ENCODE measurements at regions not wholly inside any gene's neighbourhood (a gene's known extent, or its start where the extent isn't known, plus 50 kb on each side); places are given as distances from the start of the nearest gene placed in this dataset.
"Not testable (repeated sequence)": the region's sequence is repeated elsewhere in the genome, so short reads cannot be mapped to it uniquely, and the experiment has no call there.

DNA sequence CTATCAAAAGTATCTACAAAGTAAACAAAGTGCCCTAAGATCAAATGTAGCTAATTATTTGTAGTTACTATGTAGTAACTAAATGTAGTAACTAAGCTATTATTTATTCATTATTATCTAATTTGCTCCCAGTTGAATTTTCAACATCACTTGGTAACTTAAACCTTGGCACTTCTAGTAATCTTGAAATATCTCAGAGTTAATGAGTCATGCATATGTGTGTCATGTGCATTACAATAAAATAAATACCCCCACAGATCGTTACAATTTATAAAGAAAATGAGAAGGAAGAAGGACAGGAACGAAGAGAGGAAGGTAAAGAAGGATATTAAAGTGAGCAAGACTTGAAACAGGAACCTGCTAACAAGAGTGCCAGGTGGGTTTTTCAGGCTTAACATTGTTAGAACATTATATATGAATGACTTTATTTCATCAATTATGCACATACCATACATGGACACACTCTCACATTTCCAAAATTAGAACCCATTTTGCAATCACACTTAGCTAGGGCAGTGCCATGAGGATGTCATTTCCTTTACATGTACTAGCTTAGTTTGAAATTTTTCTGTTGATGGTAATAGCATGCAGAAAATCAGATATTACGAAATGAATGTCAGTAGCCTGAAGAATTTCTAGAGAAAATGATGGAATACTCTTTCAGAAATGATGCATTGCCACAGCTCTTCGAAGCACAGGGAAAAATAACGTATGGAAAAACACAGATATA is 1670.4 kb upstream of the AGA start:
- DNase-seq (ENCODE audit: low spot score): no peak

DNA sequence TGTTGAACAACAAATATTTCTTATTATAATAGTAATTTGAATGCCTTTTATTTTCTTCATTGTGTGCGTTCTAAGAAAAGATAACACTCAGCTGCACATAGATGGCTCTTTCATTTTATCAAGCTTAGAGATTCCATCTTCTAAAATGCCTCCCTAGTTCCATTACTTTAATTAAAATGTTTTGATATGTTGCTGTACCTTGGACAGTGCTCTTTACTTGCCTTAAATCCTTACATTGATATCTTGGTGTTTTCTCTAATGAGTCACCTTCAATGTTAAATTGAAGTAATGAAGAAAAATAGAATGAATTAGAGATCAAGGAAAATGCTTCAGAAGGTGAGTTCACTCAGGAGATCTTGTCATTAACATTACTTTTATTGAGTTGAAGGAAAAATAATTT is 1672.4 kb upstream of the AGA start:
- no peak for DNase-seq (ENCODE audit: low spot score)

DNA sequence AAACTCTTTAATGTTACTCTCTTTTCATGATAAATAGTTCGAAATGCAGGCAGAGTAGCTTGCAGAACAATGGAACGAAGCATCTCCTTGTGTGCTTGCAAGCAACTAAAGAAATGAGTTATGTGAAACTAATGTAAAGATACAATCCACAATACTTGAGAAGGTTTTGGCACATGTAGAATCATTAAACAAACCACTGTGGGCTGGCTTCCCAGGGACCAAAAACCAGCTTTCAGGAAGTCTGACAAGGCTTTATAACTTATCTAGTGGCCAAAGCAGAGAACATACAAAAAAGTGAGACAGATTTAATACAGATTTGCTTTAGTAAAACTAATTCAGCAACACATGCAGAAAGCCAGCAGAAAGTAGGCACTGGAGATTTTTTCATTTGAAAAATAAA is 1673.8 kb upstream of the AGA start:
- no peak for DNase-seq (ENCODE audit: low spot score)

DNA sequence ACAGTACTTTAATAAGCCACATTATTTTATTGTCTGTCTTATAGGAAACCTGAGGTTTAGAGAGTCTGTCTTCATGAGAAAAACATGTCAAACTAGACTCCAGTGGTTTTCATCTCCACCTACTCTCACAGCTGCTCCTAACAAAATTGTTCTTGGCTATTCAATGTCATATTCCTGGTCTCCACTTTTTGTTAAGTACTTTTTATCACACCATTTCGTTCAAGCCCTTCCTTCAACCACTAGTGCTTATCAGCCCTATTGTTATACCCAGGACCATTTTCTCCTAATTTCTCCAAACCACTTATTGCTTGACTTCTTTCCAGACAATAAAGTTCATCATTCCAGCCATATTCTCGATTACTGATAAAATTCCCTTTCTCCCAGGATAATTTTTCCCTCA is 1674.3 kb upstream of the AGA start:
- DNase-seq (ENCODE audit: low spot score): no peak

DNA sequence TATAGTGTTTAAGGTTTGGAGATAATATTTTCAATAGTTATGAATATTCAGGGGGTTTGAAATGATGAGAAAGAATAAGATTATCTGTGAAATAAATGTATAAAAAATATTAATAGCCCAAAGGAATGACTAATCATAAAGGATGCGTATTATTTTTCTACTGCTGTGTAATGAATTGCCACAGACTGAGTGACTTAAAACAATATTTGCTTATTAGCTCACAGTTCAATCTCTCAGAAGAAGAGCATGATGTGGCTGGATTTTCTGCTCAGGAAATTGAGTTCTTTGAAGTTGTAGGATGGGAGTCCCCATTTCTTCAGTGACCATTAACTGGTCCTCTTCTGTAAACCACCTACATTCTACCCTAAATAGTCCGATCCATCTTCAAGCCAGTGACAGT is 1680.8 kb upstream of the AGA start:
- no peak for DNase-seq (ENCODE audit: low spot score)

DNA sequence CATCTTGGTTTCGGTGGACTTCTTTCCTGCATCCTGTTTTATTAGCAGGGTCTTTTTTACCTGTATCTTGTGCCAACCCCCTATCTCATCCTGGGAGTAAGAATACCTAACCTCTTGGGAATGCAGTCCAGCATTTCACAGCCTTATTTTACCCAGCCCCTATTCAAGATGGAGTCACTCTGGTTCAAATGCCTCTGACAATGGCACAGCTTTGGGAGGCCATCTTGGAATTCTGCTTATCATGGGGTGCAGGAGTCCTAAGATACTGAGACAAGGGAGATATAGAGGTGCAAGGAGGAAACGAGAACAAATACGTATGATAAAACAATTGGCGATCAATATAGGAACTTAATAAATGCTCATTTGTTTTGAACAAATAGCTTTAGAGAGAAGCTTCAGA is 1682.2 kb upstream of the AGA start:
- no peak for DNase-seq (ENCODE audit: low spot score)

DNA sequence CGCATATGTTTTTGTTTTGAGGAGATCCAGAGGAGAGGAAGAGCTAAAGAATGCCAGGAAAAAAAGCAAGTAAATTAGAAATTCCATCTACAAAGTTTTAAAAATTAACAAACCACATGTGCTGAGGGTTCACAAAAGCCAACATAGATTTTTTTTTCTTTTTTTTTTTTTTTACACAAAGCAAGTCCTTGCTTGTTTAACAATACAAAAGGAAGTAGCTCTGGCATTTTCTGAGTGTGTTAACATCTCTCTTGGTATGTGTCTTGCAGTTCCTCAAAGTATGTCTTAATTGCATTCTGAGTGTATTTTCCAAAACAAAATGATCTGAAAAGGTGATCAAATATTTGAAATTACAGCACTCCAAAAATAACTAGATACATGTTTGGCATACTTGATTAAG is 1682.7 kb upstream of the AGA start:
- no peak for DNase-seq (ENCODE audit: low spot score)

DNA sequence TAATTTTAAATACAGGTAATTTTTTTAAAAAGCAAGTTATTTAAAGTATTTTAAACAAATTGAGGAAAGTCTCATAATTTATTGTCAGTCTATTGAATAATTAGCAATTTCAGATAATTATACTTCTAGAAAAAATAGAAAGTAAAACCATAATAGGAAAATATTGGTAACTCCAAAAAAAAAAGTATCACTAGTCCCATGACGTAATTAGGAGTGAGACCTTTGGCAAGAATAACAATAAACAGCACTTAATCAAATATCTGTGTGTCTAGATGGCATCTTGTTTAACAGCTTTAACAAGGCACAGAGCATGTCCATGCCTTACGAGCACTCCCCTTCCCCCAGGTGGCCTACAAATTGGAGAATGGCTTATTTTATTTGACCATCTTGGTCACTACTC is 1683.6 kb upstream of the AGA start:
- DNase-seq (ENCODE audit: low spot score): no peak

DNA sequence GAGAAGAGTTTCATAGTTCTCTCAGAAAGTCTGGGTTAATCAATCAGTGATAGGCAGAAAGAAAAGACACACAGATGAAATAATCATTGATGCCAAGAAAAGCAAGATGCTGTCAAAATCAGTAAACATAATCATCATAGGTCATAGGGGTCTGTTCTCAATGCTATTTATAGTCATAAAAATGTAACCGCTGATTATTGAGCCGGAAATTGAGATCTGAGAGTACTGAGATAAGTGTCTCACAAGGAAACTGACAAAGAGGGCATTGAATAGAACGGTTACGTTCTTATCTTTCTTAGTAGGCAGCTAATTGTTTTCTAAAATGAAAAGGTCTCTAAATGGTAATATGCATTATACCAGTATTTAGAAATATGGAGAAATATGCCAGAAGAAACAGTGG is 1686.1 kb upstream of the AGA start:
- DNase-seq (ENCODE audit: low spot score): no peak

DNA sequence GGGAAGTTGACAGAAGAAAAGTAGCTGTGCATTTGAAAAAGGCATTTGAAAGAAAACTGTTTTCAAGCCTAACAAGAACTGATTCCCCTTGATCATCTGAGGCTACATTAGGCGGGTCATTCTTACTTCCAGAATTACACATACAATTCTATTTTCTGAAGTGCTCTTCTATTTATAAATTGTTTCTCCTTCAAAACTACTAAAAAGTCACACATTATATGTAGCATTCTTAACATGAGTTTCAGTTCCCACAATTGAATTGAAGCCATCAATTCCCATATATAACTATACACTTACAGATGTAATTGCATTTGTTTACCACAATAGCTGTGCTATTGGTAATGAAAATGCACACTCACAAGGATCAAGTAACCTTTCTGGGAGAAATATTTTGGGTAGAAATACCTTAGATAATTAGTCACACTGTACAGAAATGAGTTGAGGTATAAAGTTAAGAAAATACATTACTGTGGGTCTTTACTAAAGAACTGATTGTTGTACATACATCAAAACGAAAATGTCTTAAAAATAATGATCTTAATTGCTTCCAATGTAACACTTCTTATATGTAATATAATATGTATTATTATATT is 1688.0 kb upstream of the AGA start:
- DNase-seq (ENCODE audit: low spot score): no peak

DNA sequence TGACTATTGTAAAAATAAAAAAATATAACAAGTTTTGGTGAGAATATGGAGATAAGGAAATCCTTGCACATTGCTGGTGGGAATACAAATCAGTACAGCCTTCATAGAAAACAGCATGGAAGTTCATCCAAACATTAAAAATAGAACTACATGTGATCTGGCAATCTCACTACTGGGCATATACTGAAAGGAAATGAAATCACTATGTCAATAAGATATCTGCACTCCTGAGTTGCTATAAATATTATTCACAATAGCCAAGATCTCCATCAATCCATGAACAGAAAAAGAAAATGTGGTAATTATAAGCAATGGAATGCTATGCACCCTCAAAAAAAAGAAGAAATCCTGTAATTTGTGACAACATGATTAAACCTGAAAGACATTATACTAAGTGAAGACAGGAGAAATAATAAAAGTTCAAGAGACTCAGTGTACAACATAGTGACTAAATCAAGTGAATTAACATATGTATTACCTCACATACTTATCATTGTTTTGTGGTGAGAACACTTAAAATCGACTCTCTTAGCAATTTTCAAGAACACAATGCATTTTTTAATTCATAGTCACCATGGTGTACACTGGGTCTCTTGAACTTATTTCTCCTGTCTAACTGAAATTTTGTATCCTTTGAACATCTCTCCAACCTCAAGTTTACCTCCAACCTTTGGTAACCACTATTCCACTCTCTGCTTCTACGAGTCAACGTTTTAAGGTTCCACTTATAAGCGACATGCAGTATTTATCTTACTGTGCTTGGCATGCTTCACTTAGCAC is 1703.7 kb upstream of the AGA start:
- no peak for DNase-seq (ENCODE audit: low spot score)

DNA sequence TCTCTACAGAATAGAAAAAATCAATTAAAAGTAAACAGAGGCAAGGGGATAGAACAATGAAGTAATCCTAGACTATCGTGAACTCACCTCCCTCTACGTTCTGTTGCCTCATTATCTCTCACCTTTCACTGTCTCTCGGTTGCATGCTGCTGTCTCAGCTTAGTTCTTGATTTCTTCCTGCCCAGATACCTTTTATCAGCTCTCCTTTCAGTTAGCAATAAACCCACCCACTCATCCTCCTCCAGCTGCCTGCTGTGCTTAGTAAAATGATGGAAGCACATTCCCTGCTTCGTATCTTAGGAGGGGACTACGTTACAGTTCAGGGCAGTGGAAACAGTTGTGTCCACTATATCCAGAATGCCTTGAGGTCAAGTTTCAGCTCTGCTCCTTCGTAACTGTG is 1709.5 kb upstream of the AGA start:
- no peak for DNase-seq (ENCODE audit: low spot score)

DNA sequence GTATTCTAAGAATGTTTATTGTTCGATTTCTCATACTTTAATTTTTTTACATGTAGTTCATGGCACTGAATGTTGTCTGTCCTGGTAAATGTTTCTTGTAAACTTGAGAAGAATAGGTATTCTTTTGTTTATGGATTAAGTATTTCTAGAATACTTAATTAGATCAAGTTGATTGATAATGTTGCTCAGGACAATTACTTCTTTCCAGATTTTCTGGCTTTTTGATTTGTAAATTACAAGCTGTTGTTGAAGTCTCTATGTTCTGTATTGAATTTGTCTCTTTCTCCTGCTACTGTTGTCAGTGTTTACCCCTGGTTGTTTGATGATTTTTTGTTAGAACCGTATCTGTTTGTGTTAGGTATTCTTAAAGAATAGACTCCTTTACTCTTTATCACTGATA is 1720.9 kb upstream of the AGA start:
- no peak for DNase-seq (ENCODE audit: low spot score)

DNA sequence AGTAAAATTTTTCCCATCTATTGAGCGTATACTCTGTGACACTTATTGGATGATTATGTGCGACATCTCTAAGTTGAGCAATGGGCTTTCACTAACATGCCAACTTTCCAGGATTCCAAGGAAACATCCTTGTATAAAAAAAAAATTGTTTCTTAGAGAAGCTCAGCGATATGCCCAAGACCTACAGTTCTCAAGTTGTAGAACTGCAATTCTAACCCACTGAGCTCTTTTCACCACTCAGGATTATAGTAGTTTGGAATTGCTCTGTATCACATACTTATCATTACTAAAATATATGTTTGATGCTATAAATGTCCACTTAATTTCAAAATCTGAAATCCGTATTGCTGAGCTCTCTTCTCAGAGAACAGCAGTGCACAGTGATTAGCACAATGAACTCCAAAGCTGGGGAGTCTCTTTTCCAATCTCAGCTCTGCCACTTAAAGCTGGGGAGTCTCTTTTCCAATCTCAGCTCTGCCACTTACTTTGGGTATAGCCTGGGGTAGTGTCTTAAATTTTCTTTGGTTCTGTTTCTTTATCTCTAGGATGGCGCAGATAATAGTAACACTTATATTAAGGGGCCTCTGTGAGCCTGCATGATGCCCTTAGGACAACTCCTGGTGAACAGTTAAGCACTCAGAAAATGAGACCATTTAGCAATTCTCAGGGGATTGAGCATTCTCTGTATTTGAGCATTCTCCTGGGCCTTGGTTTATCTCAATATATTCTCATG is 1722.2 kb upstream of the AGA start:
- no peak for DNase-seq (ENCODE audit: low spot score)

DNA sequence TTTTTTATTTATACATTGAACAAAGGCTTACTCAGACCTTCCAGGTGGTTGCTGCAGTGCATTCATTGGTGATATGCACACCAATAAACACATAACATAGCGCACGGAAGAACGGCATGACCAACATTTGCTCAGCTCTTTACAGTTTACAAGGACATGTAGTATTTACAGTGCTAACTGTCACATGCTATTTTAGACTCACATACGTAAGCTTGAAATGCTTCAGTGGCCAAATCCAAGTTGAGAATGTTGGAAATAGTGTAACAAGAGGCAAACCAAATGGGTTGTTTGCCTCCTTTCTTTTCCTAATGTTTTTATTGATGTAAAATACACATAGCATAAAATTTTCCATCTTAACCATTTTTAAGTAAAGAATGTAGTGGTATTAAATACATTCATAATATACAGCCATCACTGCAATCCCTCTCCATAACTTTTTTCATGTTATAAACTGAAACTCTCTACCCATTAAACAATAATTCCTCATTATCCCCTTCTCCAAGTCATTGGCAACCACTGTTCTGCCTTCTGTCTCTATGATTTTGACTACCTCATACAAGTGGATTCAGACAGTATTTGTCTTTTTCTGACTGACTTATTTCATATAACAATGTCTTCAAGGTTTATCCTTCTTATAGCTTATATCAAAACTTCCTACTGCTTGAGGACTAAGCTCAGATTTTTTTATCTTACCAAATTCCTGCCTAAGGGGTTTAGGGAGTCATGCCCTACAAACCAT is 1722.9 kb upstream of the AGA start:
- no peak for DNase-seq (ENCODE audit: low spot score)

DNA sequence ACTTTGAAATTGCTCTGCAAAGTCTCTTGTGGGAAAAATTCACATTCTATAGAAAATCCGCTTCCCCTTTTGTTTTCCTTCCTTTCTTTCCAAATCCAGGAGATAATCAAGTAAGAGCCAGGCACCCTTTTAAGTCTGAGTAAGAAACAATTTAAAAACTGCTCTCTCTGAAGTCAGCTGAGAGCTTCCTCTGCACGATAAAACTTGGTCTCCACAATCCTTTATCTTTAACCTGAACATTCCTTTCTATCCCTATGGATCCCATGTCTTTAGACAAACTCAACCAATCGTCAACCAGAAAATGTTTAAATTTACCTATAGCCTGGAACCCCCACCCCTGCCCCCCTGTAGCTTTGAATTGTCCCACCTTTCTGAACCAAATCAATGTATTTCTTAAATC is 1723.6 kb upstream of the AGA start:
- DNase-seq (ENCODE audit: low spot score): no peak

DNA sequence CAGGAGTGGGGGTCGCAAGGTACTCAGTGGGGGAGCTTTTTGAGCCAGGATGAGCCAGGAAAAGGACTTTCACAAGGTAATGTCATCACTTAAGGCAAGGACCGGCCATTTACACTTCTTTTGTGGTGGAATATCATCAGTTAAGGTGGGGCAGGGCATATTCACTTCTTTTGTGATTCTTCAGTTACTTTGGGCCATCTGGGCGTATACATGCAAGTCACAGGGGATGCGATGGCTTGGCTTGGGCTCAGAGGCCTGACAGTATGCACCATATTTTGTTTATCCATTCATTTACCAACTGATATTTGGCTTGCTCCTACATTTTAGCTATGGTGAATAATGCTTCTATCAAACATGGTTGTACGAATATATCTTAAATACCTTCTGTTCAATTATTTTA is 1728.1 kb upstream of the AGA start:
- not testable (repeated sequence) for DNase-seq (ENCODE audit: low spot score)

DNA sequence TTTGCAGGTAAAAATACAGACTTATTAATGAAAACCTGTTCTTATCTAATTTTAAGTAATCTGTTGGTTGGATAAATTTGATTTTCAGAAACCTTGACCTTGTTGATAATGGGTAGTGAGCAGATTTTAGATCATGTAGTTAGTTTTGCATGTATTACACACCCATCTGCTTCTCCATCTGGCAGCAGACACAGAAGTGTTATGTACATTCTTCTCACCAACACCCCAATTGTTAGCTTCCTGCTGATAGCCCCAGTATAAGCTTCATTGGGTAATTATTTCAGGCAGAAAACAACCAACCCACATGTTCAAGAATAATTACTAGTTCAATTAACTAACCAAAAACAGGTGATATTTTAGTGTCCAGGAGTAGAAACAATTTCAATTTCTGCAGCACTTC is 1740.5 kb upstream of the AGA start:
- no peak for DNase-seq (ENCODE audit: low spot score)

DNA sequence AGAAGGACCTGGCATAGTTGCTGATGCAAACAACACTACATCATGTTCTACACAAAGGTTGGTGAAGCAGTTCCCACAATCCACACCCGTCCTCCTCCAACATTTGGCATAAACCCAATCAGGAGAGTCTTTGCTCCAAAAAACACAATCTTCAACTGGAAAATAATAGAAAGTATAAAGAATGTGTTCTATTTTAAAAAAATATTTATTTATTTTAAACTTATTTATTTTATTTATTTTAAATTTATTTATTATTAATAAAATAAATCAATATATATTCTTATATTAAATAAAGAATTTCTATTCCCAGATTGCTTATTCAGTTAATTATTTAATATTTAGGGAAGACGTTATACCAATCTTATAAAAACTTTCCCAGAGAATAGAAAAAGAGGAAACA is 1753.7 kb upstream of the AGA start:
- DNase-seq (ENCODE audit: low spot score): no peak

DNA sequence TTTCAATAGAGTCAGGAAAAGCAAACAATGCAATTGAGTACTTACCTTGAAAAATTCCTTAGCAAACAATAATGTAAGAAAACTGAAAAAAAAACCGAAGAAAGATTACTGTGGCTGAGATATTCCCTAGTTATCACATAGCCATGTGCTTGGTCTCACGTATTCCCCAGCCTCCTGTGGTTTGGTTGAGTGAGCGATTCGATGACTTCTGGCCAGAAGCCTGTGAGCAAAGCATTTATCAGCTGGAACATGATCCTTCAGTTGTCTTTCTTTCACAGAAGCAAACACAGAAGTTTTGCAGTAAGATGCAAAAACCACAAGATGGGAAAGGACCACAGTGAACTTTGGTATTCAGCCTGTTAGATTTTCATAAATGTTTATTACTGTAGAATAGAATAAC is 1754.3 kb upstream of the AGA start:
- DNase-seq (ENCODE audit: low spot score): no peak

DNA sequence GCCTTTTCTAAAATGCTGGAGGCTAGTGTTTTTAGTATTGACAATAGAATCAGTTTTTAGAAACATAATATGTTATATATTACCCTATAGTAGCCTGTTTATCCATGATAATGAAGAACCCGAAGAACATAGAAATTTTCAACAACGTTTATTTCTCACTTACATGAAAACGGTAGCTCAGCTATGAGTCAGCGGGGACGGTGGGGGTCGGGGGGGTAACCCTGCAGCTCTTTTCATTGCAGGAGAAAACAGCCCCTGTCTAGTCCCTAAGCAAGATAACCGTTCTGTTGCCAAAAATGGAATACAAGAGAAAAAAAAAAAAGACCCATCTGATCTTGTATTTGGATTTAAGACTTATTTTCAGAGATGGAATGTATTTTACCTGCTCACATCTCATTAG is 1758.4 kb upstream of the AGA start:
- DNase-seq (ENCODE audit: low spot score): no peak

DNA sequence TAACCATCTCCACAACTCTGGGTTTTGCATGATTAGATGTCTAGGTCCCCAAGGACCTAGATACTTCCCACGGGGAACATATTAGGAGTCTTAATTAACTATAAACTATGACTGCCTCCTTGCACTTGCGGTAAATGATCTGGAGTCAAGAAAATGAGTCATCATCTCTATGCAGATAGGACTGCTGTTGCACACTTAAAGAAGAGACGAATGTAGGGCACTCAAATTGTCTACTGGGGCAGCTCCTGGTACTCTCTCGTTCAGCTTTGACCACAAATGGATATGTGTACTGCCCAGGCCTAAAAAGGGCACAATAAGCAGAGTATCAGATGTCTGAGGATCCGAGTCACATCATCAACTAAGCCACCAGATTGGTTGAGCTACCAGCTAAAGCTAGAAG is 1783.4 kb upstream of the AGA start:
- DNase-seq (ENCODE audit: low spot score): no peak
